BJ (cell line): ENCODE measurements at regions not wholly inside any gene's neighbourhood (a gene's known extent, or its start where the extent isn't known, plus 50 kb on each side); places are given as distances from the start of the nearest gene placed in this dataset.

ENCODE experiments used
- CTCF ChIA-PET: fragments of 350-600 bp; formaldehyde crosslinking; extraction: SDS; loops from one replicate; lab custom pipeline; 2021; ENCODE audit warnings: antibody characterized with exemption, inconsistent platforms; lab: Yijun Ruan, JAX
- POLR2A ChIA-PET: fragments of 300-600 bp; sonication (Branson Sonifier 250); formaldehyde crosslinking; extraction: SDS; loops from one replicate; lab custom pipeline; 2021; ENCODE audit warnings: antibody characterized with exemption; lab: Charles Lee
- DNase-seq: peaks from one replicate; pipeline ENCODE4 v3.0.0-alpha.2; 2011; ENCODE audit warnings: low read depth
- H3K27me3 ChIP-seq: 2 replicates; pipeline ENCODE4 v1.6.0; 2011; ENCODE audit warnings: low read length; ENCODE audit not compliant: control insufficient read depth, insufficient read depth
- H3K36me3 ChIP-seq: 2 replicates; pipeline ENCODE4 v1.5.1; 2011; ENCODE audit warnings: low read length; ENCODE audit not compliant: control insufficient read depth, insufficient read depth
- H3K4me3 ChIP-seq: 2 replicates; pipeline ENCODE4 v1.5.1; 2011; ENCODE audit warnings: low read depth, mild to moderate bottlenecking, control low read depth, low read length
- TF ChIP-seq, protein P1 (sequence below): IDR thresholded peaks from 2 replicates; pipeline ENCODE4 v1.5.1; 2011; ENCODE audit warnings: low read depth, mild to moderate bottlenecking, control low read depth, inconsistent platforms, low read length, moderate library complexity; ENCODE audit not compliant: insufficient read depth

DNA sequence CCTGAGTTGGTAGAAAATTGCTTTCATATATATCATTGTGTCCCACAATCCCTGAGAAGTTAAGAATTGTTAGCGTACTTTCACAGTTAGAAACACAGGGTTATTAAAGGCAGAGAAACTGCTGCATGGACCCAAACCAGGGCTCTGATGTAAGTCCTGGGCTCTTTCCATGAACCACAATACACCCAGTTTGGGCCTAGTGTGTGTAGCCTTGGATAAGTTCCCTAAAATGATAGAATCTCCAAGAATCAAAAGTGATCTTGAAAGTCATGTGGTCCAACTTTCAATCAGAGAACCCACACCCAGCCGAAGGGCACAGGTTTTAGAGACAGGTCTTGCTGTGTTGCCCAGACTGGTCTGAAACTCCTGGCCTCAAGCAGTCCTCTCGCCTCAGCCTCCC lies 257.8 kb upstream of the KLF3 start:
- no peaks in the 10 kb centered on the region for H3K36me3 ChIP-seq
- CTCF ChIA-PET: no interaction called here
- no peak overlapping the region for H3K4me3 ChIP-seq
- POLR2A ChIA-PET: no interaction called here
- no peaks in the 10 kb centered on the region for H3K27me3 ChIP-seq
- no peak for DNase-seq
- TF ChIP-seq, protein P1, sequence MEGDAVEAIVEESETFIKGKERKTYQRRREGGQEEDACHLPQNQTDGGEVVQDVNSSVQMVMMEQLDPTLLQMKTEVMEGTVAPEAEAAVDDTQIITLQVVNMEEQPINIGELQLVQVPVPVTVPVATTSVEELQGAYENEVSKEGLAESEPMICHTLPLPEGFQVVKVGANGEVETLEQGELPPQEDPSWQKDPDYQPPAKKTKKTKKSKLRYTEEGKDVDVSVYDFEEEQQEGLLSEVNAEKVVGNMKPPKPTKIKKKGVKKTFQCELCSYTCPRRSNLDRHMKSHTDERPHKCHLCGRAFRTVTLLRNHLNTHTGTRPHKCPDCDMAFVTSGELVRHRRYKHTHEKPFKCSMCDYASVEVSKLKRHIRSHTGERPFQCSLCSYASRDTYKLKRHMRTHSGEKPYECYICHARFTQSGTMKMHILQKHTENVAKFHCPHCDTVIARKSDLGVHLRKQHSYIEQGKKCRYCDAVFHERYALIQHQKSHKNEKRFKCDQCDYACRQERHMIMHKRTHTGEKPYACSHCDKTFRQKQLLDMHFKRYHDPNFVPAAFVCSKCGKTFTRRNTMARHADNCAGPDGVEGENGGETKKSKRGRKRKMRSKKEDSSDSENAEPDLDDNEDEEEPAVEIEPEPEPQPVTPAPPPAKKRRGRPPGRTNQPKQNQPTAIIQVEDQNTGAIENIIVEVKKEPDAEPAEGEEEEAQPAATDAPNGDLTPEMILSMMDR: no peak

DNA sequence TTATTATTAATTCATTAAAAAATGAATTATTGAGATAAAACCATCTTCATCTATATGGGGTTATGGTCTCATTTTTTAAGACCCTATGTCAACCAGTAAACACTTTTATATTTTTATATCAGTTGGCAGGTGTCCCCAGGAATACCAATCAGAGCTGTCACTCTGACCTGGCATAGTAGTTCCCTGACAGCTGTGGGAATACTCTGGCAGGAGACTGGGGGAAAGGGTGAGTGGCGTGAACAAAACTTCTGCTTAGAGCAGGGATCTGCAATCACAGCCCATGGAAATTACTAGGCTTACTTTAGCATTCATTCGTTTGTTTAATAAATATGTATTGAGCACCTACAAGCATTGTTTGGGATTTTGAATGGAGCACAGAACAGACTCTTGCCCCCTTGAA lies 254.1 kb upstream of the KLF3 start:
- H3K4me3 ChIP-seq: no peak overlapping the region
- no peak for DNase-seq
- ChIA-PET CTCF (no interaction called here), POLR2A (no interaction called here)
- H3K36me3 ChIP-seq: no peaks in the 10 kb centered on the region
- TF ChIP-seq, protein P1: no peak
- H3K27me3 ChIP-seq: 0 out of 2 replicates have a peak, but pooled peaks cover 2% of the 10 kb centered on the region

DNA sequence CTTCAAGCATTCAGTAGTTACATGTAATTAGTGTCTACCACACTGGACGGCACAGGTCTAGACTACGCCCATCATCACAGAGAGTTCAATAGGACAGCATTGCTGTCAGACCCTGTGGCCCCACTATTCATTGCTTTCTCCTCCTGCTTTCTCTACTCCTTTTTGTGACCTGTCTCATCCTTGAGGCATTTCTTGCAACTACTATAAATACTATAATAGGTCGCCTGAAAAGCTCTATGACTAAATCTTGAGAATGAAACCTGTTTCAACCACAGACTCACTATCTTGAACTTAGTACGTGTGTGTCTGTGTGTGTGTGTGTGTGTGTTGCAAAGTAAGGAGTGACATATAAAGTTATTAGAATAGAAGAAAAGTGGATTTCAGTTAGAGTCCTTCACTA lies 252.9 kb upstream of the KLF3 start:
- Histone ChIP-seq H3K4me3 (no peak overlapping the region), H3K27me3 (0 out of 2 replicates have a peak, but pooled peaks cover 2% of the 10 kb centered on the region), H3K36me3 (no peaks in the 10 kb centered on the region)
- no peak for DNase-seq
- CTCF ChIA-PET: no interaction called here
- TF ChIP-seq, protein P1: no peak
- POLR2A ChIA-PET: no interaction called here

DNA sequence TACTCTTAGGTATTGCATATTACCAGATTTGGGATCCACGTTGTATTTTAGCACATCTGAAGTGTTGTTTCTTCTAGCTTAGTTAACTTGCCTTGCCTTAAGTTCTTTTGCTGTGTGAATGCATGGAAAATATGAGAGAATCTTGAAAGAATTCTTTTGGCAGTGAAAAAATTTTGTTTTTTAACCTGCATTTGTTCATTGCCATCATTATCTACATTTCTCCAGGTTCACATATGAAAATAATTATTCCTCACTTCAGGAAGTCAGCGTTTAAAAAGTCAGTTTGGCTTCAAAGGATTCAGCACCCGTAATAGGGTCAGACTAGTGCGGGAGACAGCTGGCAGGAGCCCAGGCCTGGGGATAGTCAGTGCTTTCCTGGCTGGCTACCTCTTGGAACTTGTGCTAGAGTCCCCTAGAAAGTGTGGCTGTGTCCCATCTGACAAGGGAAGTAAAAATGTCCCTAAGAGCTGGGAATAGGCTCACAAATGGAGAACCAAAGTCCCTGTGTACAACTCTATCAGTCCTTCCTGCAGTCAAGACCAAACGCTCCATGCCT lies 251.9 kb upstream of the KLF3 start:
- CTCF ChIA-PET: interaction anchor here (1.0 kb wide), 1 partner anchor 42 kb away, joined by 4 read pairs; no protein-coding TSS in a partner anchor
- no peak for DNase-seq
- TF ChIP-seq, protein P1: no peak
- Histone ChIP-seq H3K4me3 (no peak overlapping the region), H3K27me3 (0 out of 2 replicates have a peak, but pooled peaks cover 2% of the 10 kb centered on the region), H3K36me3 (no peaks in the 10 kb centered on the region)
- POLR2A ChIA-PET: no interaction called here

DNA sequence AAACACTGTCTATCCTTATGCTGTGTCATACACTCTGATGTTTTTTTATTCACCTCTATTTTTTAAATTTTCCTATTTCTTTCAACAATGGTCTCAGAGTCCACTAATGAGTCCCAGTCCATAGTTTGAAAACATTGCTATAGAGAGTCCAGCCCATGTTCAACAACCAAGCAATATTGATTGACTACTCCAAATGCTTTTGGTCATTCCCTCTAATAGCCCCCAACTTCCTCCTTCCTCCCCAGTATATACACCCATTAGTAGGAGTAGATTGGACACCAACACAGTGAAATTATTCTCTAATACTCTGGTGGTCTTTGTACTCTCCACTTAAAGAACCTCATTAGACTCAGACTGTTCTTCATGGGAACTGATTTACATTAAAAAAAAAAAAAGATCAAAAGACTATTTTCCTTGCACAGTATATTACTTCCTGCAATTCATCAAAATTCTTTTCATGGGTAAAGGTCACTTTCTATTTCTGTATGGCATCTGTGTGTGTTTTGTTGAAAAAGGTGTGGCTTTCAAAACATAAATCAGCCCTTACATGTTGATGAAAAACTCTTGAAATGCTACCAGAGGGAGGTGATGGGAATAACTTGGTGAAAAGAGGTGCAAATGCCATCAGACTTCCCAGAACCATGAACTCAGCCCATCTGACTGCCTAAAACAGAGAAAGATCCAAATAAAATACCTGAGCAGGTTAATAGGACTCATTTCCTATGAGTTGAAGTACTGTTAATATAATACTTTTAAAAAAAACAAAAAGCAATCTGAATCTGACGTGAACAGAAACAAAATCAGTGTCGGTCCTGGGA lies 250.3 kb upstream of the KLF3 start:
- 0 out of 2 replicates have a peak, but pooled peaks cover 2% of the 10 kb centered on the region for H3K27me3 ChIP-seq
- no peak for DNase-seq
- TF ChIP-seq, protein P1: no peak
- H3K36me3 ChIP-seq: no peaks in the 10 kb centered on the region
- no peak overlapping the region for H3K4me3 ChIP-seq
- CTCF ChIA-PET: no interaction called here
- POLR2A ChIA-PET: no interaction called here
